ENCODE measurements at regions not wholly inside any gene's neighbourhood (a gene's known extent, or its start where the extent isn't known, plus 50 kb on each side); places are given as distances from the start of the nearest gene placed in this dataset.

- TF ChIP-seq EZH2 (IDR thresholded peaks at IDR 0.05; ENCODE audit: borderline replicate concordance, low read depth, low read length, poor library complexity, severe bottlenecking) (no peak), CTCF (conservative IDR thresholded peaks at IDR 0.05; ENCODE audit: low read depth, low read length) (no peak)
These were observed 162.3 kb upstream of the TPM1 start for GRCh38 chr15:62880278-62880677.

Measured in A673 (cell line).